ENCODE measurements at regions not wholly inside any gene's neighbourhood (a gene's known extent, or its start where the extent isn't known, plus 50 kb on each side); places are given as distances from the start of the nearest gene placed in this dataset.

- H3K27me3 ChIP-seq, result peaks cover 28% of the 10 kb centered on the region
- WGBS, result 87% methylated on average over 8 of the region's 8 CpGs
- TF ChIP-seq CTCF (IDR thresholded peaks at IDR 0.05) (no peak), POLR2A (IDR thresholded peaks at IDR 0.05) (no peak), POLR2AphosphoS5 (IDR thresholded peaks at IDR 0.05) (no peak), EP300 (IDR thresholded peaks at IDR 0.05) (no peak)
These were observed 68.4 kb downstream of the CAMK2N1 start for GRCh38 chr1:20417581-20417980.

GRCh38 chr1:20416706-20417105 lies 69.3 kb downstream of the CAMK2N1 start:
- Histone ChIP-seq H3K4me1 (no peaks in the 10 kb centered on the region), H3K27me3 (peaks cover 28% of the 10 kb centered on the region), H3K27ac (no peak overlapping the region), H3K4me3 (no peak overlapping the region), H3K9me3 (no peaks in the 10 kb centered on the region), H3K36me3 (no peaks in the 10 kb centered on the region)
- 76% methylated on average over 3 of the region's 3 CpGs for WGBS
- TF ChIP-seq POLR2A (IDR thresholded peaks at IDR 0.05) (no peak), CTCF (IDR thresholded peaks at IDR 0.05) (no peak), EP300 (IDR thresholded peaks at IDR 0.05) (no peak), POLR2AphosphoS5 (IDR thresholded peaks at IDR 0.05) (no peak)
- no peak for DNase-seq (ENCODE audit: low spot score in 2 of 2)

More at GRCh38 chr1:20417581-20417980, 68.4 kb downstream of the CAMK2N1 start:
- DNase-seq (ENCODE audit: low spot score in 2 of 2), result peak in 1 of 2 donors; percentile 32
- Histone ChIP-seq H3K27ac (no peak overlapping the region), H3K9me3 (peaks cover 2% of the 10 kb centered on the region), H3K4me3 (no peak overlapping the region), H3K36me3 (no peaks in the 10 kb centered on the region), H3K4me1 (no peaks in the 10 kb centered on the region)

GRCh38 chr1:20413776-20414140 lies 72.3 kb downstream of the CAMK2N1 start:
- DNase-seq (ENCODE audit: low spot score in 2 of 2), result peak in 1 of 2 donors; percentile 26
- H3K4me3 ChIP-seq, result no peak overlapping the region
- no peak overlapping the region for H3K27ac ChIP-seq
- no peaks in the 10 kb centered on the region for H3K36me3 ChIP-seq
- H3K4me1 ChIP-seq, result no peaks in the 10 kb centered on the region
- peaks cover 12% of the 10 kb centered on the region for H3K27me3 ChIP-seq
- WGBS, result 75% methylated on average over 3 of the region's 3 CpGs
- no peaks in the 10 kb centered on the region for H3K9me3 ChIP-seq
- TF ChIP-seq POLR2AphosphoS5 (IDR thresholded peaks at IDR 0.05) (no peak), POLR2A (IDR thresholded peaks at IDR 0.05) (no peak), EP300 (IDR thresholded peaks at IDR 0.05) (no peak), CTCF (IDR thresholded peaks at IDR 0.05) (no peak)

GRCh38 chr1:20413136-20413775 lies 72.8 kb downstream of the CAMK2N1 start:
- Histone ChIP-seq H3K27ac (no peak overlapping the region), H3K27me3 (peaks cover 7% of the 10 kb centered on the region), H3K9me3 (no peaks in the 10 kb centered on the region), H3K4me1 (no peaks in the 10 kb centered on the region), H3K4me3 (no peak overlapping the region), H3K36me3 (no peaks in the 10 kb centered on the region)
- 77% methylated on average over 10 of the region's 11 CpGs for WGBS
- TF ChIP-seq POLR2A (IDR thresholded peaks at IDR 0.05) (no peak), EP300 (IDR thresholded peaks at IDR 0.05) (no peak), CTCF (IDR thresholded peaks at IDR 0.05) (no peak), POLR2AphosphoS5 (IDR thresholded peaks at IDR 0.05) (no peak)
- peak in 1 of 2 donors; percentile 59 for DNase-seq (ENCODE audit: low spot score in 2 of 2)

- Histone ChIP-seq H3K36me3 (no peaks in the 10 kb centered on the region), H3K4me1 (no peaks in the 10 kb centered on the region), H3K9me3 (no peaks in the 10 kb centered on the region), H3K4me3 (no peak overlapping the region), H3K27ac (no peak overlapping the region), H3K27me3 (peaks cover under 1% of the 10 kb centered on the region)
- 59% methylated on average over 8 of the region's 10 CpGs for WGBS
- TF ChIP-seq POLR2AphosphoS5 (IDR thresholded peaks at IDR 0.05) (no peak), CTCF (IDR thresholded peaks at IDR 0.05) (no peak), EP300 (IDR thresholded peaks at IDR 0.05) (no peak), POLR2A (IDR thresholded peaks at IDR 0.05) (no peak)
- peak in 1 of 2 donors; percentile 53 for DNase-seq (ENCODE audit: low spot score in 2 of 2)
These were observed 74.6 kb downstream of the CAMK2N1 start for GRCh38 chr1:20411196-20411980.

All from suprapubic skin (tissue), 4 donors.